Heart right ventricle (tissue), 16 donors: ENCODE measurements at regions not wholly inside any gene's neighbourhood (a gene's known extent, or its start where the extent isn't known, plus 50 kb on each side); places are given as distances from the start of the nearest gene placed in this dataset.

Source experiments
- ATAC-seq, 8 donors: fragments of 200-7000 bp; cut with Tn5 transposase; one replicate each; pipeline ENCODE4 v1.9.1; 2020; ENCODE audit warnings: mild to moderate bottlenecking in 8 of 8, moderate library complexity in 8 of 8, moderate number of reproducible peaks in 1 of 8
- DNase-seq, 2 donors: peaks; one replicate each; pipeline ENCODE4 v3.0.0-alpha.2; 2020
- H3K27ac ChIP-seq, 10 donors: fragments of 200-600 bp; sonication (generic) in 2 of 10; one replicate each; pipeline versions ENCODE4 v1.5.0 to v1.8.0; 2020 to 2022; ENCODE audit warnings: mild to moderate bottlenecking in 3 of 10
- H3K27me3 ChIP-seq, 7 donors: fragments of 200-600 bp; one replicate each; pipeline ENCODE4 v1.8.0; 2021 to 2022; ENCODE audit warnings: mild to moderate bottlenecking in 2 of 7
- H3K36me3 ChIP-seq, 9 donors: fragments of 200-600 bp; sonication (generic) in 1 of 9; one replicate each; pipeline versions ENCODE4 v1.5.0 to v1.8.0; 2020 to 2022; ENCODE audit warnings: mild to moderate bottlenecking in 2 of 9
- H3K4me1 ChIP-seq, 9 donors: fragments of 200-600 bp; sonication (generic) in 1 of 9; one replicate each; pipeline versions ENCODE4 v1.5.0 to v1.8.0; 2020 to 2022; ENCODE audit warnings: mild to moderate bottlenecking in 4 of 9
- H3K4me3 ChIP-seq, 10 donors: fragments of 200-600 bp; sonication (generic) in 2 of 10; one replicate each; pipeline versions ENCODE4 v1.5.0 to v1.8.0; 2020 to 2022; ENCODE audit warnings: mild to moderate bottlenecking in 7 of 10, moderate library complexity in 2 of 10
- H3K9me3 ChIP-seq, 11 donors: fragments of 200-600 bp in 10 of 11; sonication (generic) in 2 of 11; one replicate each; pipeline versions ENCODE4 v1.5.0 to v1.8.0; 2013 to 2022; ENCODE audit warnings: mild to moderate bottlenecking in 2 of 11, control low read depth in 1 of 11, moderate library complexity in 1 of 11
- CTCF ChIP-seq, 9 donors: fragments of 200-600 bp; sonication (generic) in 2 of 9; IDR thresholded peaks; one replicate each; pipeline versions ENCODE4 v1.5.0 to v1.8.0; 2021 to 2022; ENCODE audit warnings: antibody characterized with exemption in 9 of 9, mild to moderate bottlenecking in 5 of 9, moderate library complexity in 1 of 9
- WGBS, 2 donors: extraction: QIAGEN DNeasy Blood & Tissue Kit; methylation state at CpG; one replicate each; pipeline ENCODE4 v1.1.7; 2013; ENCODE audit warnings: inconsistent platforms in 1 of 2; 5-methylcytosine and 5-hydroxymethylcytosine counted together
- intact Hi-C, 10 donors: fragments of 100-400 bp; cut with DNase I; formaldehyde crosslinking; loops; one replicate each; pipeline versions ENCODE4 v1.11.1 to v1.14.2; 2022
- donor health status: Arrhythmogenic right ventricular cardiomyopathy.
- donor health status: ischemic (EF 13 %, LVEDD 7.1; RV severe dilation, severe dysfunction).
- donor health status: healthy with polysubstance abuse.
- donor health status: DM: no; HTN: yes; CAD: no.
- donor health status: DM: no; HTN: no; CAD: no.
- donor health status: ischemic (EF 25% LVEDD 6.9; RV normal size, moderate dysfunction).
- donor health status: ischemic (EF 25% LVEDD 5.7; RV mildly dilated, moderate dysfunction).
- donor health status: healthy.
- donor health status: DM: yes; HTN: yes; CAD: no.
- donor health status: Ischemic cardiomyopathy.
- donor health status: ischemic (EF 35%, LVEDD 5.7; RV mildly dilated, moderate dysfunction).
- donor health status: nonischemic (EF 11% LVEDD 7.7; RV severe dilation, severe dysfunction).
- donor health status: DM: yes; HTN: yes; CAD: no.
- donor health status: PGD.
- donor health status: ischemic (EF 29% LVEDD 5.4; RV normal size, mild dysfunction).
- donor health status: nonischemic (EF 23%, LVEDD 6.1; RV moderate dilation, normal function).

GRCh38 chr5:28143519-28143918 lies 1105.1 kb upstream of the CDH9 start:
- no peak overlapping the region for H3K27ac ChIP-seq
- no peaks in the 10 kb centered on the region for H3K36me3 ChIP-seq
- 81 to 84% methylated on average over 1 of the region's 1 CpG for WGBS, 2 donors
- H3K4me1 ChIP-seq: no peaks in the 10 kb centered on the region
- H3K4me3 ChIP-seq: no peak overlapping the region
- ATAC-seq (no peak), DNase-seq (no peak)
- intact Hi-C loops: loop anchor here in 1 of 10 donors (5.0 kb wide), 1 partner anchor 631 kb away; no protein-coding TSS in a partner anchor
- no peak for TF ChIP-seq CTCF (IDR thresholded peaks at IDR 0.05)
- no peaks in the 10 kb centered on the region for H3K27me3 ChIP-seq
- H3K9me3 ChIP-seq: peaks cover 0 to 7% (median 0%) of the 10 kb centered on the region in 11 donors

- DNase-seq: no peak
- H3K4me1 ChIP-seq: no peaks in the 10 kb centered on the region
- TF ChIP-seq CTCF (IDR thresholded peaks at IDR 0.05): no peak
Observed at GRCh38 chr5:28132151-28132550, 1093.8 kb upstream of the CDH9 start.

GRCh38 chr5:28117691-28118090 lies 1079.3 kb upstream of the CDH9 start:
- Histone ChIP-seq H3K36me3 (no peaks in the 10 kb centered on the region), H3K27ac (no peak overlapping the region), H3K4me1 (no peaks in the 10 kb centered on the region), H3K4me3 (no peak overlapping the region), H3K27me3 (no peaks in the 10 kb centered on the region), H3K9me3 (peaks cover 0 to 39% (median 0%) of the 10 kb centered on the region in 11 donors)
- intact Hi-C loops: no loop called here
- ATAC-seq: no peak
- TF ChIP-seq CTCF (IDR thresholded peaks at IDR 0.05): no peak
- DNase-seq: no peak

More at GRCh38 chr5:28132151-28132550, 1093.8 kb upstream of the CDH9 start:
- Histone ChIP-seq H3K36me3 (no peaks in the 10 kb centered on the region), H3K27me3 (no peaks in the 10 kb centered on the region), H3K9me3 (peaks cover 0 to 7% (median 0%) of the 10 kb centered on the region in 11 donors), H3K4me3 (no peak overlapping the region), H3K27ac (no peak overlapping the region)
- intact Hi-C loops: no loop called here
- ATAC-seq: no peak
- WGBS, 2 donors: 49 to 51% methylated on average over 1 of the region's 1 CpG

- ATAC-seq (no peak), DNase-seq (no peak)
- intact Hi-C loops: no loop called here
- H3K4me1 ChIP-seq: no peaks in the 10 kb centered on the region
- H3K4me3 ChIP-seq: no peak overlapping the region
- TF ChIP-seq CTCF (IDR thresholded peaks at IDR 0.05): no peak
- no peak overlapping the region for H3K27ac ChIP-seq
- no peaks in the 10 kb centered on the region for H3K36me3 ChIP-seq
- 47 to 53% methylated on average over 2 of the region's 2 CpGs for WGBS, 2 donors
- no peaks in the 10 kb centered on the region for H3K27me3 ChIP-seq
- peaks cover 0 to 39% (median 0%) of the 10 kb centered on the region in 11 donors for H3K9me3 ChIP-seq
Observed at GRCh38 chr5:28117273-28117672, 1078.9 kb upstream of the CDH9 start.
